NCI-H1417 treated with DMSO at 0.1 percent for 48 hours (cell line): ENCODE measurements at regions not wholly inside any gene's neighbourhood (a gene's known extent, or its start where the extent isn't known, plus 50 kb on each side); places are given as distances from the start of the nearest gene placed in this dataset.

Source experiments
- DNase-seq: peaks from one replicate; lab custom pipeline; 2025; lab: John Stamatoyannopoulos, UW

DNA sequence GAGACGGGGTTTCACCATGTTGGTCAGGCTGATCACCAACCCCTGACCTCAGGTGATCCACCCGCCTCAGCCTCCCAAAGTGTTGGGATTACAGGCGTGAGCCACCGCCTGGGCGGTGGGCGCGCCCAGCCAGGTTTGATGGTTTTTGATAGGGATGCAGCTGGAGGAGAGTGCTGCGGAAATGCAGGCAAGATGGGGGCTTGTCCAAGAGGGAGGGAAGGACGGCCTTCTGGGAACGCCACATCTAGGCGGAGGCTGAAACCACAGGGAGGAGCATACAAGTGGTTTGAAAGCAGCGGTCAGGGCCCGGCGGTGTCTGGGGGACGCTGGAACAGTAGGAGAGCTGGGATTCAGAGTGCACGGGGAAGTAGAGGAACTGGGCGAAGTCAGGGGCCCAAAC, 134.6 kb downstream of the VRK1 start:
- no peak for DNase-seq

DNA sequence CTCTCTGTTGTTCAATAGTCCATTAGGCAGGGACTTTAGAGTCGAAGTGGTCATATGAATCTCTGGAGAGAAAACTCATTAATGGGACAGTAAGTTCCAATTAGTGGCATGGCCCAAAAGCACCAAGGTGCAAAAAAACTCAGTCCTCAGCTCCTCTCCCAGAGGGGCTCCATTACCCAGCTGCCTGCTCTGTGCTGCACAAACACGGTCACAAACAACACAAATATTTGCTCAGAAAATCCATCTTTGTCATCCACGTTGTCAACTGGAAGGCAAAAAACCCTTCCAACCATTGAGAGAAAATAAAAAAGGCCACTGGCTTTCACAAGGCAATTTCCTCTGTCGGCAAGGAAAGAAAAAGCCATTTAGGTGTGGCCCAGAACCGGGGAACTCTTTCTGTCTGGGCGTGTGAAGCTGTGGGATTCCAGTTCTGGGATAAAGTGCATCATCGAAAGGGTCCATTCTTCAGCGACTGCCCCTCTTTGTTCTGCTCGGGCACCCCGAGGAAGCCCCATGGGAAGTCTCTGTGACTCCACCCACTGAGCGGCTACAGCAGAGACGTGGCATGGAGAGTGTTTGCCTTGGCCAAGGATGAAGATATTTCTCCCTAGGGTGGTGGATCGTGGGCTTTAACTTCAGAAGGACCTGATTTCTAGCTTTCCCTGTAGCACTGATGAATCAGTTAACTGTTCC, 137.6 kb downstream of the VRK1 start:
- no peak for DNase-seq

DNA sequence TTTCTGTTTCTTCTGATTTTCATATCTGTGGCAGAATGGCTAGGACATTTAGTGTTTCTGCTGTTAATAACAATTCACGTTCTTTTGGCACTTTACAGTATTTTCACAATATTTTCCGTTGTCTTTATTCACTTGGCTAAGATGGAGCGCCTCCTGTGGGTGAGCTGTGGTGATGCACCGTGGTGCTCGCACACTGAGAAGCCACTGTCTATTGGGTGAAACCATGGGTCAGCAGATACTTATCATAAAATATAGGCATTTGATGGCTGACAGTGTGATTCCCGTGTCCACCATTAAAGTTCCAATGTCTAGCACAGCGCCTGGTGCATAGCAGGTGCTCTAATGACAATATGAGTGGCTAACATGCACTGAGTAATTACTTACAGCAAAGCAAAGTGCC, 141.8 kb downstream of the VRK1 start:
- no peak for DNase-seq

DNA sequence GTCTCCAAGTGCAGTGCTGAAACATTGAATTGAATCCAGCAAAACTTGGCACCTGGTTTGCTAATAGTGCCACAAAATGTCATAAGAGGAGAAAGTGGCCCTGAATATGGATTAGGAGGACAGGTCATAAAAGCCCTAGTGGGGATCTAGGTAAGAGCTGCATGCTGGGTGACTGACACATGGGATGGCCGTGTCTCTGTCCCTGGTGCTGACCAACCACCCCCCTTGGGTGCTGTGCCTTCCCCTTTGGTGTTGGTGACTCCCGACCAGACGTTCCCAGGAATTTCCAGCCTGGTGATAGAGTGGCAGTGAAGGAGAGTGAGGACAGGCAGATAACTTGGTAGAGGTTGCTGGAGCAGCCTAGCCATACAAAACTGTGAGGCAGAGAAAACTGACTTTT, 142.8 kb downstream of the VRK1 start:
- no peak for DNase-seq

DNA sequence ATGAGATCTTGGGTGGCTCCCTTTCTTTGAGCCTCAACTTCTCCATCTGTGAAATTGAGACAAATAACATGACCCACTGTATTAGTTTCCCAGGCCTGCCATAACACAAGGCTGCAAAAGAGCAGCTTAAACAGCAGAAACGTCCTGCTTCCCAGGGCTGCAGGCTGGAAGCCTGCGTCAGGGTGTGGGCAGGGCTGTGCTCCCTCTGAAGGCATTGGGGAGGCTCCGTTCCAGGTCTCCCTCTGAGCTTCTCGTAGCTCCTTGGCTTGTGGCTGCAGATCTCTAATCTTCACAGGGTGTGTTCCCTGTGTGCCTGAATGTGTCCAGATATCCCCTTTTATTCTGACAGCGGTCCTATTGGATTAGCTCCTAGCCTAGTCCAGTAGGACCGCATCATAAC, 147.1 kb downstream of the VRK1 start:
- no peak for DNase-seq

DNA sequence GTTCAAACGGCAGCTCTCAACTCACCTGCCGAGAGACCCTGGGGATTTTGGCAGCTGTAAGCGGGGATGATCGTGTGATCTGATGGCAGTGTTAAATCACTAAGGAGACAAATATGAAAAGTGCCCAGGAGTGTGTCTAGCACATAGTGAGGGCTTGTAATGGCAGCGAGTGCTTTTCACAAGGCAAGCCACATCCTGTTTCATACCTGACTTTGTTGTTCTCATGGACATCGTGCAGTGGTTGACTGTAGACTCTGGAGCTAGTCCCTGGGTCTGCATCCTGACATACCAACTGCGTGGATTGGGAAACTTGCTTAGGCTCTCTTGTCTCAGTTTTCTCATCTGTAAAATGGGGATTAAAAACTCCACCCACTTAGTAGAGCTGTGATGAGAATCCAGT, 148.5 kb downstream of the VRK1 start:
- no peak for DNase-seq

DNA sequence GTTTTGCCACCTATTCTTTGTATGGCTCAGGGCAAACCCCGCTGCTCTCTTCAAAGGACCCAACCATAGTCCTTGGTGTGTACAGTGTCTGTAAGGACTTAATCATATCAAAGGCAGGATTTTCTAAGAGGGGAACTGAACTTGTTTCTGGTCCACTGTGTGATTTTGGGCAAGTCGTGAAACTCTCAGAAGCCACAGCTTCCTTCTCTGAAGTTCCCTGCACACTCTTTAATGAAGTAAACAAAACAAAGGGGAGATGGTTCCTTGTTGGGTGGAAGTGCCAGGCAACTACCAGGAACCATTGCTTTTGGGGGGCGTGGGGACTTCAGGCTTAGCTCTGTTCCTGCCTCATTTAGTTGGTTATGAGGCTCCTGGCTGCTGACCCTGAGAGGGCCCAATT, 152.4 kb downstream of the VRK1 start:
- DNase-seq, result no peak

DNA sequence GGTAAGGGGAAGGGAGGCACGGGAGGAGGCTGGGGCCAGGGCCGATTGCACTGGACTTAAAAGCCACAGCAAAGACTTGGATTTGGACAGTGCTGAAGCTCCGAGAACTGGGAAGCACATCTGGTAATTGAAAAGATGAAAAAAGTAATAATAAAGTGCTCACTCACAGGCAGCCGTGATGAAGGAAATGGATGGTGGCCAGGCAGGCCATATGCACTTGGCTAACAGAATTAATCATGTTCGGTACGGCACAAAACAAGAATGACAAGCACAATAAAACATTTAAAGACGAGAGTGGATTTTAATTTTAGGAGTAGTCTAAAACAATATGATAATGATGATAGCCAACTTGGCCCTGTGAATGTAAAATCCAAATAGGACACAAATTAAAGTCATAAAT, 154.3 kb downstream of the VRK1 start:
- no peak for DNase-seq

DNA sequence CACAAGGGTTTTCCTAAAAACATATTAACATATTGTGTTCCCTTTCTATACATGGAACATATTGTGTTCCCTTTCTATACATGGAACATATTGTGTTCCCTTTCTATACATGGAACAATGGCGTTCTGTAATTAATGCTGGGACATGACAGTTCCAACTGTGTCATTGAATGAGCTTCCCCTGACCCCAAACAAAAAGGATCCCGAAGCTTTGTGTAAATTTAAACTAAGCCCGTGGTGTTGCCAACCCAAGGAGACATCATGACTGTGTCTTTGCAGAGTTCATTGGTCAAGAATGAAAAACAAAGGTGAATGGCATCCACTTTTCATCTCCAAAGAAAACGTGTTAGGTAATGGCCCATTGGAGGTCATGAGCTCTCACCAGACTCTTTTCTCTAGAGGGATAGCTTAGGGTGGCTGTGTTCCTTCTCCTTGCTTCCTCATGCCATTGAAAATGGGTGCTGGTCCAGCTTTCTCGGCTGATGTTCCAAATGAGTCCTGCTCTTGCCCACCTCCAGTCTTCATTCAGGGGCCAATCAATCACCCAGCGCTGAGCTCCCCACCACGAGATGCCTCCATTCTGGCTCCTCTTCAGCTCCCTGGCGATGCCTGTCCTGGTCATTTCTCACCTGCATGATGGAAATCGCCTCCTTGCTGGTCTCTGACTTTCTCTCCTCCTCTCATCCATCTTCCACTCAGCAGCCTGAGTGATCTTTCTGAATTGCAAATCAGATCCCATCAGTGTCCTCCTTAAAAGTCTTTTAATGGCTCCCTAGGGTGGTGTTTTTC, 156.1 kb downstream of the VRK1 start:
- DNase-seq, result no peak

DNA sequence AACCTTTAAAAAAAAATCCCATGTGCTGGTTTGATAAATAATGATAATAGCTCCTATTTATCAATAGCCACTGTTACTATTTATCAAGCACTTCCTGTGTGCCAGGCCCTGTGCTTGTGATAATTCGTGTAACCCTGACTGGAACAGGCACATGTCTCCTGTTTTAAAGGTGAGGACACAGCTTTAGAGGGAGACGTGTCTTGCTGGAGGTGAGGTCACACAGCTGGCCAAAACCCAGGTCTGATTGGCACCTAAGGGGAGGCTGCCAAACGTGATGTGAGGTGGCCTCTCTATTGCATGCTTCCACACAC, 156.6 kb downstream of the VRK1 start:
- no peak for DNase-seq

DNA sequence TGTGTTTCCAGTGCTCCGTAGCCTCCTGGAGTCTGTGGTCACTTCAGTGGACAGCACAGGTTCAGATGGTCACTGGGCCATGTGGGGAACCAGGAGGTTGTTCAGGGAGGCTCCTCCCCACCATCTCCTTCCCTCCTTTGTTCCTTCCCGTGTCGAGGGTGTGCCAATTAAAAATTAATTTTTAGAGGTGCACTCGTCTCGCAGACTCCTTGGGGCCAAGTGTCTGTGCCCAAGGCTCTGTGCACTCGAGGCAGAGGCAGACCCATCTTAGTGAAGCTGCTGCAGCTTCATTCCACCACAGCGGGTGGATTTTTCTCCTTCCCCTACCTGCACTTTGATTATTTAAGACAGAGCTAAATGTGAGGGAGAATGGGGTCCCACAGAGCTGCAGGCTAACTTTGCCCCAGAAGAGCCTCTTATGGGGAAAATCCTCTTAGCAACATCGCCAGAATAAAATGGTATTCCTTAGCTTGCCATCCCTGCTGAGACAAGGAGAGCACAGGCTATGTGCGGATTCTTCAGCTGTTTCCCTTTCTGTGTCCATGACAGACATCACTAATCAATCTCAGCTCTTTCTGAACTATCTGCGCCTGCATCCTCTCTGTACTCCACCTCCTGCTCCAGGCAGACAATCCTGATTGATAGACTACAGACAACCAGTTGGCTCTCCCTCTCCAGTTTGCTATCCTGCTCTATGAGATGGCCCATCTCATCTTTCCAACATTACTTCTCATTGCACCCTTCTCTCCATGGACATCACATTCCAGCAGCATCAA, 159.5 kb downstream of the VRK1 start:
- no peak for DNase-seq

DNA sequence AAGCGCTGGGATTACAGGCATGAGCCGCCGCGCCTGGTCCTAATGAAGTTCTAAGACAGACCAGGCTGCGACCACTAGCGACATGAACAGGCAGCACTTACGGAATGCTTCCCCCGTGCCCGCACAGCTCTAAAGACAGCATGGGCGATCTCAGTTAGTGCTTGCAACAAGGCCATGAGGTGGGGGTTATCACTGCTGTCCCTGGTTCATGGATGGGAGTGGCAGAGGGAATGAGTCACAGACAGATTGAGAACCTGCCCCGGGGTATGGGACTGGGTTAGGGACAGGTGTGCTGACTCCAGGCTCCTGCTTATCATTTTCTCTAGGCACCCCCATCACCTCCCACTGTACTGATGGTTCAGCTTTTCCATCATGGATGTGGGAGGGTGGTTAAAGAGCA, 160.9 kb downstream of the VRK1 start:
- DNase-seq, result no peak

DNA sequence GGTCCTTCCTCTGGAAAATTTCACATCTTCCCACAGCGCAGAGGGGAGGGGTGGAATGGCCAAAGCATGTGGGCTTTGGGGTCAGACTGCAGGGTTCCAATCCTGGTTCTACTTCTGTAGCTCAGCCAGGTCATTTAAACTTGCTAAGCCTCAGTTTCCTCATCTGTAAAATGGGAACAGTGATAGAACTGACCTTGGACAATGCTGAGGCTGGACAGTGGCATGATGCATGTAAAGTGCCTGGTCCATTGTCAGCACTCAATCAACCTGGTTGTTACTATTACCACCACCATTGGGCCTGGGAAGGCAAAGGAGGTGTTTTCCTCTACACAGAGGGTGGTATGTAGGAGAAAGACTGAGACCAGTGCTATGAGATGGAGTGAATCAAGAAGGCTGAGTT, 162.8 kb downstream of the VRK1 start:
- DNase-seq, result no peak

DNA sequence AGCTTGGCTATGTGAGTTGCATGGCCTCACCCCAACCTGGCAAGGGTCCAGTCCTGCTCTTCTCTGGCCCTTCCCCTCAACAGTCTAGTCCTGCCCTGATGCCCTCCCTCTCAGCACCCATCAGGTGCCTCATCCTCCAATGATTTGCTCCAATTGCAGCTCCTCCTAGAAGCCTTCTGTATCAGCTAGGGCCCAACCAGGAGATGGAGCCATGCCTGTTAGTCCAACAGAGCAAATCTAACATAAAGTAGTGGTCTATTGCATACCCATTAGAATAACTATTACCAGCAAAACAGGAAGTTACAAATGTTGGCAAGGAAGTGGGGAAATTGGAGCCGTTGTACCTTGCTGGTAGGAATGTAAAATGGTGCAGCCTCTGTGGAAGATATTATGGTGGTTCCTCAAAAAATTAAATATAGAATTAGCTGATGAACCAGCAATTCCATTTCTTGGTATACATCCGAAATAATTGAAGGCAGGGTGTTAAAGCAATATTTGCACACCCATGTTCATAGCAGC, 163.5 kb downstream of the VRK1 start:
- DNase-seq, result no peak

DNA sequence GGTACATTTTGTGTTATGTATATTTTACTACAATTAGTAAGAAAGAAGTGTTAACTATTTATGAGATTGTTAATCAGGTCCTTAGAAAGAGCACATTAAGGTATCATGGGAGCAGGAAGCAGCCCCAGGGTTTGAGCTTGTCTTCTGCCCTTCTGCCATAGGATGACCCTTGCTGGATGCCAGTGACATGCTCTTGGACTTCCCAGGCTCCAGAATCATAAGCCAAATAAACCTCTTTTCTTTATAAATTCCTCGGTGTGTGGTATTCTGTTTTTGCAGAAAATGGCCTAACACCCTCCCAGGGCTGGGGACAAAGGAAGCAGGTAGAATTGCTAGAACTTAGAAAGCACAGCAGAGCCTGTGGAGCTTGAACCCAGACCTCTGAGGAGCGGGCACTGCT, 164.7 kb downstream of the VRK1 start:
- DNase-seq, result no peak

DNA sequence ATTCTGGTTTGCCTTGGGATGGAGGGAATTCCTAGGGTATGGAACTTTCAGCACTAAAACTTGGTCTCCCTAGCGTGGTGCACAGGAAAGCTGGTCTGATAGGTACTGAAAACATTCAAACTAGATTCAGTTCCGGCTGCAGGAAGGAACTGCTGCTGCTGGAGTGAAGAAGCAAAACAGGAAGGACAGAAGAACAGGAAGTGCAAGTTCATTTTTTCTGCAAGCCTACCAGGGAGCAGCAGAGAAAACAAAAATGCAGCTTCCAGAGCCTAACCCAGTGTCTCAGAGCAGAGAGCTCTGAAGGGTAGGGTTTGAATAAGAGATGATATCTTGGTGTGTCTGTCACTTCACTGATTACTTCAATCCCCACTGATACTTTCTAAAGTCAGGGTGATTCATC, 165.2 kb downstream of the VRK1 start:
- DNase-seq, result no peak

DNA sequence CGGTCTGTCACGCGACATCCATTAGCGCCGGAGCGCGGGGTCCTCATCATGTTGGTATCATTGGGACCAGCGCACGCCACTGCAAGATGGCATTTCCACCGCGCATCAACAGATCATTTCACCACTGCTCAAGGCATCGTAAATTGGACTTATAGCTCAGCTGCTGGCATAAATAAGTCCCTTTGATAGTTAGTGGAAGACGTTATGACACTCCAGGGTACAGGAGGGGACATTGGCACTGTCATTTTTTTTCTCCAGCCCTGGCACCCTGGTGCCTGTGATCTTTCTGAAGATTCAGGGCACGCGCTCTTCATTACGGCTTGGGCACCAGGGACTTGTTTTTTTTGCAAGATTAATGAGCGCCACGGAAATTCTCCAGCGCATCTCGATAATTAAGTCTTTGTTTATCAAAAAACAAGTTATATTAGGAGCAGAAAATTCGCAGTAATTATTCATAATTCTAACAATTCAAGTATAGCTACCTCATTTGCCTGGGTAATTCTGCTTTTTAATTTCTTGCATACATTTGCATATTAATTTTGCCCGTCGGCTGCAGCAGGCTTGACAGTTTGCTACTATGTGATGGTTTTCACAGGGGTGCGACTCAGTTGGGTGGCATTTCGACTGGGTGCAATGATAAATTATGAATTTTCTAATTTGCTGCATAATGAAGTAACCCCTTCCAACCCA, 167.7 kb downstream of the VRK1 start:
- no peak for DNase-seq

DNA sequence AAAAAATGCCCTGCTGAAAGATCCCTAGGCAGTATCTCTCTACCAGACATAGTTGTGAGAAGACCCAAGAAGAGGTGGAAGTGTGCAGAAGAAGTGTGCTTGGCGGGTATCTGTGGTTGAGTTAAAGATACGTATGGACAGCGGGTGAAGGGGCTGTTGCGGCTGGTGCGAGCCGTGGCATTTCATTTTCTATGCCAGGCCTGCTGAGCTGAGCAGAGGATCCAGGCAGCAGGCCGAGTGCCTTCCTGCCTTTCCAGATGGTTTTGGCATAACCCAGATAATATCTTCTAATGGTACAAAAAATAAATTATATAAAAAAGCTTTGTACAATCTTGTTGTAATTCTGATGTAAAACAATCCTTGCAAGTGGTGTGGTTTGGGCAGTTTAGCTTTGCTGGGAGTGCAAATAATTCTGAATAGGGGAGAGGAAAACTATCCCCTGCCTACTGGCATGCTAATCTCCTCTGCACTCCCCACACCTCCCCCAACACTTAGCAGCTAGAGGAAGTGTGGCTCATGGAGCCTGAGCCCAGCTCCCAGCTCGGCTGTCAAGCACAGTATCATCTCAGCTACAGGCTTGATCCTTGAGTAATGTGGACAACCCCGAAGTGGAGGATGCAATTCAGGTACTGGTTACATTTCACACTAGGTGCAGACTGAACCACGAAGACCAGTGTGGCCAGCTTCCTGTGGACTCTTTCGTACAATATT, 168.9 kb downstream of the VRK1 start:
- DNase-seq, result no peak

DNA sequence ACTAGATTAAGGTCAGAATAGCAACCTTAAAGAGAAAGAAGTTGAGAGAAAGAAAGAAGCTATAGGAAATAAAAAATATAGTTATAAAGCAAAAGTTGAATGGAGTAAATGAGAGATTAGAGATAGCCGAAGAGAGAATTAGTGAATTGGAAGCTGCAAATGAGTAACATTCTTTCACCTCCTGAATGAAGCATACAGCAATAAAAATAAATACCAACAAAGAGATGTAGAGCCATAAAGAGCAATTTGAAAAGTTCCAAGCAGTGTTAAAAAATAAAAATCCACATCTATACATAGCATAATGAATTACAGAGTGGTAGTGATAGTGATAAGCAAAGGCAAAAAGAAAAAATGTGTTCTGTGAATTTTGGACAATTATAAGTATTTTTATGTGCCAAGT, 177.9 kb downstream of the VRK1 start:
- DNase-seq, result no peak

DNA sequence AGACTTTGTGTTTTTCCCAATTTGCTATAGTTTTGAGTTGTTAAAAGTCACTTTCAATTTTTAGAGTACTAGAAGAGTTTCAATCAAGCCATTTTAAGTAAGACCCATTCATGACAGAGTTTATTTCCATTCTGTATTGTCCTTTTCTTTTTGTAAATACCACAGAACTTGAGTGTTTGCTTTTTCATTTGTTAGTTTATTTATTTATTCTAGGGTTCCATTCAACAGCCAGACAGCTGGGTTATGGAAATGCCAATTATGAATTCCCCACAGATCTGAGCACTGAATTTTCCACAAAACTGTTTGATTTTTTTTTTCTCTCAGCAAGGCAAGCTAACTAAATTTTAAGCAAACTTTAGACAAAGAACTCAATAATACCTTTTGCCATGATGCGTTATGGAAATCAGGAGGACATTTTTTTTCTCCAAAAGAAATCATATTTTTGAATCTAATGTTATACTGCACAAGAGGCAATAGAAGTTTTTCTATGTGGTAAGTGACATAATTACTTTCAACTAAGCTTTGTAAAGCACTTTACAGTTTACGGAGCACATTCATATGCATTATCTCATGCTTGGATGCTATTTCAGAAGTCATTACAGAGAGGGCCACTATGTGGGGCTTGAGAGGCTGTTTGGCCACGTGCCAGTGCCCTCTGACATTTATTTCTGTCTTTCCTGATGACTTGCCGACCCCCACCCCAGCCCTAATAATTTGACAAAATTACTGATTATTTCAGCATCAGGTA, 181.5 kb downstream of the VRK1 start:
- peak; percentile 11 for DNase-seq

DNA sequence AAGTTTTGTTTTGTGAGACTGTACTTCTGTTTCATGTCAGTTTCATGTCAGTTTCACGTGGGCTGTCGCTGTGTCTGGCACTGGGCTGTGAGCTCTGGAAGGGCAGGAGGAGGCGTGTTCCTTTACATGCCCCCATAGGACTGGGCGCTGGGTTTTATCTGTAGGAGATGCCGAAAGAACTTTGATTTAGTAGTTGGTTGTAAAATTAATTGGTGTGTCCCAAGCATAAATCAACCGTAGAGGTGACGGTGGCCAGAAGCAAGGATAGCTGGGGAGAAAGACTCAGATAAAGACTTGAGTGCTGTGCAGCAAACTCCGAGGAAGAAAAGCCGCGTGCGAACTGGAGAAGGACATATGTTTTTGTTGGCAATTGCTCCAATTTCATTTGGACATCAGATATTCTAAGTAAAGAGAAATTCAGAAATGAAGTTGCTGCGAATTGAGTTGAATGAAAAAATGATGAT, 182.5 kb downstream of the VRK1 start:
- no peak for DNase-seq
